GM18907 (cell line): ENCODE measurements at regions not wholly inside any gene's neighbourhood (a gene's known extent, or its start where the extent isn't known, plus 50 kb on each side); places are given as distances from the start of the nearest gene placed in this dataset.
"Not testable (repeated sequence)": the region's sequence is repeated elsewhere in the genome, so short reads cannot be mapped to it uniquely, and the experiment has no call there.

Experiments used
- ATAC-seq: cut with Tn5 transposase; IDR thresholded peaks from one replicate; pipeline ENCODE4 v1.9.1; 2021; ENCODE audit warnings: mild to moderate bottlenecking, moderate library complexity; ENCODE audit not compliant: unreplicated experiment

DNA sequence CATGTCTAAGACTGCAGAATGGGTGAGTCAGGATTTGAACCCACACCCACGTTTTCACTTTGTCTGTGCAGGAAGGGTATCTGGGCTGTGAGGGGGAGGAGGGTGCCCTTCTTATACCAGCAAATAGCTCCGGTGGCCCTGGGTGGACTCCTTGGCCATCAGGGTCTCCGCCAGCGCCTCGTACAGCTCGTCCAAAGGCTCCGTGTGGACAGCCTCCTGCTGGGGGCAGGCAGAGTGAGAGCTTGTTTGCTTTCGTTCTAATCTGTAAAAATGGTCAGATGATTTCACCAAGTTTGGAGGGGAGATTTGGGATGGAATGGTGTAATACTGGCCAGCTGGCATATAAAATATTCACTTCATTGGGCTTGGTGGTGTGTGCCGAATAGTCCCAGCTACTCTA lies 111.7 kb upstream of the CCZ1B start:
- not testable (repeated sequence) for ATAC-seq

DNA sequence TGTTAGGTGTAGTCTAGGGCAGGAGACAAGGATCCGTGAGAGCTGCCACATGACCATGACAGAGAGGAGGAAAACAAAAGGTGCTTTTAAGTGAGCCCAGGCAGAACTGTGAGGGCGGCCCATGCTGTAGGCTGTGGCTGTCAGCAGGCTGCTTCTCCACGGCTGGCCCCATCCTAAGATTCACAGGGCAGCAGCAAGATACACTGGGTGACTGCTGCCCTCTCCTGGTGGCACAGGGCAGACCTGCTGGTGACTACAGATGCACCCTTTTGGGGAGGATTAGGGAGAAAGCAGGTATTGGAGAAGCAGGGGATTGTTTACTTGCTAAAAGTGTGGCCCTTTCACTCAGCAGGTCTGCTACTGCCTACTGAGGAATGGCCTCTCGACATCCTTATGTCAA lies 112.2 kb upstream of the CCZ1B start:
- ATAC-seq = not testable (repeated sequence)

DNA sequence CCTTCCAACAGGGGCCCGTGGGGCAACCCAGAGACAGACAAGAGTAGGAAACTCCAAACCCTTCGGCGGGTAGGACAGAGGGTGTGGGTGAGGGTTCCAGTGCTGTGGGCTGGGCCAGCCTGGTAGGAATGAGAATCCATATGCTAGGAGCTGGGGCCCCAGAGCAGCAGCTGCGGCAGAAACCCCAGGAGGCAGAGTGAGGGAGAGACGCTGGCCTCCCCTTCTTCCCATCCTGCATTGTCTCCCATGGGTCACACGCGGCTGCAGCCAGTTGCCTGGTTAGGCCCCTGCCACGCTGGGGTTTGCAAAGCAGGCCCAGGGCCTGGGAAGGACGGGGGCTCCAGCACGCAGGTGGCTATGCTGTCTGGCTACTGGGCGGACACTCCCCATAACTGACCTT lies 113.1 kb upstream of the CCZ1B start:
- not testable (repeated sequence) for ATAC-seq

DNA sequence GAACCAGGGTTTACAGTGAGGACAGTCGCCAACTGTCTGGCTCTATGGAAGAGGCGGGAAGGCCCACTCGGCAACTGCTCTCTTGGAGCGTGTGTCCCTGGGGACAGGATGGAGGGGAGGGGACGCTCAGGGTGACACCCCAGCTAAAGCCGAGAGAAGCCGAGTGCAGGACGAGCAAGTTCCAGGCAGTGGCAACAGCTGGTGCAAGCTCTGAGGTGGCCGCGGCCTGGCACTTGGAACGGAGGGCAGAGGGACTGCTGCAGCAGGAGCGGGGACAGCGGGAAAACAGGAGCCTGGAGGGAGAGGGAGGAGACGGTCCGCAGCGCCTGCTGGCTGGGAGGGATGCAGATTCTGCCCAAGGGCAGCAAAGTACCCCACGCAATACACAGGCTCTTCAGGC lies 113.8 kb upstream of the CCZ1B start:
- ATAC-seq = not testable (repeated sequence)

DNA sequence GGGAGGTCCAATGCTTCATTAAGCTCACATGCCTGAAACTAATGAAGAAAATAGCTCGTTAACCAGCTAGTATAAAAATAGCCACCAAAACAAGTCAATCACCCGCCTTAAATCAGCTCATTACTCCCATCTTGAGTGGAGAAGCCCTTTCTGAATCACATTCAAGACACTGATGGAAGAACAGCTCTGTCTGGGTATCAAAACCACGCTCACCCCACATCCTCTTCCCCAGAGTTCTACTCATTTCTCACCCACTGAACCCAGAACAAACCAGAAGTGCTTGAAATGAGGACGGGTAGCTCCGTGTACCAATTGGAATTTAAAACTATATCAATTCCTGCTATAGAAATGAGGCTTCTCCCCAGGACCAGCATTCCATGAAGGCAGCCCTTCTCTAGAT lies 120.8 kb upstream of the CCZ1B start:
- not testable (repeated sequence) for ATAC-seq

DNA sequence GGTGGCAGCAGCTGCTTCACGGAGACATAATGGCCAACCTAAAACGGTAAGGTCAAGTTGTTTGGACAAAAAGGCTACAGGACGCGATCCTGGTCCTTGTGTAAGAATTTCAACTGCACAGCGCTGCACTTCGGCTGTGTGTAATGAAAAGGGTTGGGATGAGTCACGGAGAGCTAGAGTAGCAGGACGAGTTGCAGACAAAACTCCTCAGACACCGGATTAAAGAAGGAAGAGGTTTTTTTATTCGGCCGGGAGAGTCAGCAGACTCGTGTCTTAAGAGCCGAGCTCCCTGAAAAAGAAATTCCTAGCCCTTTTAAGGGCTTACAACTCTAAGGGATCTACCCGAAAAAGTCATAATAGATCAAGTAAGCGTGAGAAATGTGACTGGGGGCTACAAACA lies 124.2 kb upstream of the CCZ1B start:
- ATAC-seq = not testable (repeated sequence)

DNA sequence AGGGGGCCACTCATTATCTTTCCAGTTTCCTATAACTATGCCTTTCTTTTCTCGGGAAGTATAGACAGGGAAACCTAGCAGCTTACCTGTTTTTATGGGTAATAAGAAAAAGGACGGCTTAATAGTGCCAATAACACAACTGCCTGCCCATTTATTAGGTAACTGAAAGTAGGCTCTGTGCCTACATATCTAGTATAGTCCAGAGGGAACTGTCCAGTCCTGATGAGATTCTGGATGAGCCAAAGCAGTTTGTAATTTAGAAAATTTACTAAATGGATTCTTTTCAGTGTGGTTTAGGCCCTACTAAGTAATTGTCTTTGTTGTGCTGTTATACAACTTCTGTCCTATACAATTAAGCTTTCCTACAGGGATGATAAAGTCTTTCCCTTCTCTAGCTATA lies 125.5 kb upstream of the CCZ1B start:
- not testable (repeated sequence) for ATAC-seq

DNA sequence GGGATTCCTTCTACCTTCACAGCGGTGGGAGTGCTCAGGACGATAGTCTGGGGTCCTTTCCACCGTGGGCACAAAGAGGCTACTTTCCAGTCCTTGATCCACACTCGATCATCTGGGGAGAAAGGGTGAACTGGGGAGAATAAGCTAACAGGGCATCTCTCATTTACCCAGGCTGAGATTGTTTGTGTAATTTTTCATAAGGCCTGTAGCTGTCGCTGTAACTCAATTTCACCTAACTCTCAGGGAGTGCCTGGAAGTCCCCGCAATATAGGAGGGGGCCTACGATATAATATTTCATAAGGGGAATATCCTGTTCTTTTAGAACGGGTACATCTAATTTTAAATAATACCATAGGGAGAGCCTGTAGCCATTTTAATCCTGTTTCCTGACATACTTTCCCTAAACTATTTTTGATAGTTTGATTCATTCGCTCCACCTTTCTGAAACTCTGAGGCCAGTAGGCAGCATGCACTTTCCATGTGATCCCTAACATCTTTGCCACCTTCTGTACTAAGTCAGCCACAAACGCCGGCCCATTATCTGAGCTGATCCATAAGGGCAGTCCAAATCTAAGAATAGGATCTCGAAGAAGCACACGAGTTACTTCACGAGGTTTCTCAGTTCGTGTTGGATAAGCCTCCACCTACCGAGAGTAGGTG lies 127.2 kb upstream of the CCZ1B start:
- not testable (repeated sequence) for ATAC-seq

DNA sequence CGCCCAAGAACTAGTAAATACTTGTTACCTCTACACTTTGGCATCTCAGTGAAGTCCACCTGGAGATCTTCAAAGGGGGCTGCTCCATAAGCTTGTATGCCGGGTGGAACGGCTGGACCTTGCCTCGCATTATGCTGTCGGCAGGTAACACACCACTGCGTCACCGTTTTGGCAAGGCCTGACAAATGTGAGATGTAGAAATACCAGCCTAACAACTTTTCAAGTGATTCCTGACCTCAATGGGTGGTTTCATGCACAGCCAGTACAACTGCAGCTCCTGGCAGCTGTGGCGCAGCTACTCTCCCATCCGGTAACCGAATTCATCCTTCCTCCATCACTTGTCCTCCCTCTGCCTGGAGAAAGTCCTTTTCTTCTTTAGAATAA lies 127.7 kb upstream of the CCZ1B start:
- not testable (repeated sequence) for ATAC-seq

DNA sequence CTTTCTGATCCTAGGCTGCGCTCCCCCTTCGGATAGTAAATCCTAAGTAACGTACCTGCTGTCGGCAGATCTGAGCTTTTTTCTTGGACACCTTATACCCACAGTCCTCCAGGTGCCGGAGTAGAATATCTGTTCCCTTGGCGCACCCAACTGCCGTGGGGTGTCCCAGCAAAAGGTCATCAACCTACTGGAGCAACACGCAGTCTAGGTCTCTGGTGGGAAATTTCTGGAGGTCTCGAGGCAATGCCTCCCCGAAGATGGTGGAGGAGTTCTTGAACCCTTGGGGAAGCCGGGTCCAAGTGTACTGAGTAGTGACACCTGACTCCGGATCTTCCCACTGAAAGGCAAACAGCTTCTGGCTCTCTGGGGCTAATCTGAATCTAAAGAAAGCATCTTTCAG lies 129.3 kb upstream of the CCZ1B start:
- not testable (repeated sequence) for ATAC-seq

DNA sequence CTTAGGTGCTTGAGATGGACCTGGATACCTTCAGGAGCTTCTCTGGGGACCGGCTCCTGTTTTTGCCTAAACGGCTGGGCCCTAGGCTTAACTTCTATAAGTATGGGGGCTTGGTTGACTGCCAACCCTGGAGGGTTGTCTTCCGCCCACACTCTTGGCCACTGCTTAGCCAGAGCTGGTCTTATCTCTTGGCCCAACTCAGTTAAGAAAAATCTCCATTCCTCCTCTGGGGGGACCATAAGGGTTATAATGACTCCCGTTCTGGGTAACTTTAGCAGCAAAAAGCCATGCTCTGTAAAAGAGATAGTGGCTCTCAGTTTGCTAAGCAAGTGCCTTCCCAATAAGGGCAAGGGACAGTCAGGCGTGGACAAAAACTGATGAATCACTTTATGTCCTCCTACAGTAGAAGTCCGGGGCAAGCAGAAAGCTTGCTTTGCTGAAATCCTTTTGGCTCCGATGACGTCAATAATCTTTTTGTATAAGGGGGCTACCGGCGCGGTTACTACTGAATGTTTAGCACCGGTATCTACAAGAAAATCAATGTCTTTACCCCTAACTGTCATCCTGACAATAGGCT lies 130.0 kb upstream of the CCZ1B start:
- ATAC-seq = not testable (repeated sequence)

DNA sequence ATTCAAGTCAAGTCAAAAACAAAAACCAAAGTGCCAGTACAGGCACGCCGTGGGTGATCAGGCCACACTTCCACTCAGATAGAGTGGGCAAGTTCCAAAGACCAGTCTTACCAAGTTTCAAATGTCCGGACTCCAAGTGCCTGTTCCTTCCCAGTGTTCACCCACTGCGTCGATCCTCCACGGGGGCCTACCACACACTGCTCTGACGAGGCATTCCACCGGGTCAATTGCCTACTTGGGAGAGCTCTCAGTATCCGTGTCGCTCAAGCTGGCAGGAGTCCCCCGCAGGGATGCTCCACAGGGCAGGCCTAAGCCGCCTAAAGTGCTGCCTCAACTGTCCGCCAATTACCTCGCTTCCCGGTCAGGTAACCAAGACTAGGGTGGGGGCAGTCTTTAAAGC lies 132.3 kb upstream of the CCZ1B start:
- ATAC-seq = not testable (repeated sequence)

DNA sequence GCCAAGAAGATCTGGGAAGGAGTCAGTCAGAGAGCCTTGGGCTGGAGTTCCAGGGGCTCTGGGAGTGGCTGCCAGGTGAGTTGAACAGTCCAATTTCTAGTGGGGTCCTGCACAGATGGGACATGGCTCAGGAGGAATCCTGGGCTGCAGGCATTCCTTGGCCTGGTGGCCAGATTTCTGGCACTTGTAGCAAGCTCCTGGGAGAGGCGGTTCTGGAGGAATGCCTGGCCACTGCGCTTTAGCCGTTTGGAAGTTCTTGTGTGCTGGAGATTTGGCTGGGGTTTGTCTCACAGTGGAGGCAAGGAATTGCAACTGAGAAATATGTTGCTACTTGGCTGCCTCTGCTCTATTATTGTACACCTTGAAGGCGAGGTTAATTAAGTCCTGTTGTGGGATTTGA lies 133.9 kb upstream of the CCZ1B start:
- ATAC-seq = not testable (repeated sequence)

DNA sequence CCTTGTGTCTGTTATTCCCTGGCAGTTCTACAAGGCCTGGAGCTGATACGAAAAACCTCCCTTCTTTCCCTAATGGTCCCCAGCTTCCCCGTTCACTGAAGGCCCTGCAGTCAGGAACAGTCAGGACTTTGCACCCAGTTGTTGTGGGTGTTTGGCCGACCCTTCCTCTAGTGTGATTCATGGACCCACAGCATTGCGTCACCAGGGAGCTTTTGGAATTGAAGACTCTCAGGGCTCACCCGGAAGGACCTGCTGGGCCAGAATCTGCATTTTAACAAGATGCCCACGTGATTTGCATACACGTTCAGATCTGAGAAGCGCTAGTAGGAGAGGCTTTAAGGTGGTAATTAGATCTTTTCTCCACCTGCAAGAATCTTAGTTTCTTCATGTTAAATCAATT lies 136.8 kb upstream of the CCZ1B start:
- ATAC-seq = not testable (repeated sequence)

DNA sequence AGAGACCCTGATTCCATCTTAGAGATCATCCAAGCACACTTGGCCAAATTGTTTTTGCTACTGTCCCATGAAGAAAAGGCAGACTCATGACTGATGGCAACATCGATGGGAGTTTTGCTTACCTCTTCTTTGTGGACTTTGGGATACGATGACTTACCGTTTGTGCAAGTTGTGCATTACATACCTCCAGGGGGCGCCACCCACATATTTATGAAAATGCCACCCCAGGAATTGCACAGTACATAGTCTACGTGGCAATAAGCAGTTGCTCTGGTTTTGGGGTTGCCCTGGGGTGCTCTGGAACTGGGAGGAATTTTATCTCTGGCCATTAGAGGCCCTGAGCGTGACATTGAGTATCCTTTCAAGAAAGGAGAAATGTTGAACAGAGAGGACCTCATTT lies 139.0 kb upstream of the CCZ1B start:
- ATAC-seq = not testable (repeated sequence)

DNA sequence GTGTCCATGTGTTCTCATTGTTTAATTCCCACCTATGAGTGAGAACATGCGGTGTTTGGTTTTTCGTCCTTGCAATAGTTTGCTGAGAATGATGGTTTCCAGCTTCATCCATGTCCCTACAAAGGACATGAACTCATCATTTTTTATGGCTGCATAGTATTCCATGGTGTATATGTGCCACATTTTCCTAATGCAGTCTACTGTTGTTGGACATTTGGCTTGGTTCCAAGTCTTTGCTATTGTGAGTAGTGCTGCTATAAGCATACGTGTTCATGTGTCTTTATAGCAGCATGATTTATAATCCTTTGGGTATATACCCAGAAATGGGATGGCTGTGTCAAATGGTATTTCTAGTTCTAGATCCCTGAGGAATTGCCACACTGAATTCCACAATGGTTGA lies 144.1 kb upstream of the CCZ1B start:
- ATAC-seq = not testable (repeated sequence)

DNA sequence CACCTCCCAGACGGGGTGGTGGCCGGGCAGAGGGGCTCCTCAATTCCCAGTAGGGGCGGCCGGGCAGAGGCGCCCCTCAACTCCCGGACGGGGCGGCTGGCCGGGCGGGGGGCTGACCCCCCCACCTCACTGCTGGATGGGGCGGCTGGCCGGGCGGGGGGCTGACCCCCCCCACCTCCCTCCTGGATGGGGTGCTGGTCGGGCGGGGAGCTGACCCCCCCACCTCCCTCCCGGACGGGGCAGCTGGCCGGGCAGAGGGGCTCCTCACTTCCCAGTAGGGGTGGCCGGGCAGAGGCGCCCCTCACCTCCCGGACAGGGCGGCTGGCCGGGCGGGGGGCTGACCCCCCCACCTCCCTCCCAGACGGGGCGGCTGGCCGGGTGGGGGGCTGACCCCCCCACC lies 148.8 kb upstream of the CCZ1B start:
- ATAC-seq = not testable (repeated sequence)

DNA sequence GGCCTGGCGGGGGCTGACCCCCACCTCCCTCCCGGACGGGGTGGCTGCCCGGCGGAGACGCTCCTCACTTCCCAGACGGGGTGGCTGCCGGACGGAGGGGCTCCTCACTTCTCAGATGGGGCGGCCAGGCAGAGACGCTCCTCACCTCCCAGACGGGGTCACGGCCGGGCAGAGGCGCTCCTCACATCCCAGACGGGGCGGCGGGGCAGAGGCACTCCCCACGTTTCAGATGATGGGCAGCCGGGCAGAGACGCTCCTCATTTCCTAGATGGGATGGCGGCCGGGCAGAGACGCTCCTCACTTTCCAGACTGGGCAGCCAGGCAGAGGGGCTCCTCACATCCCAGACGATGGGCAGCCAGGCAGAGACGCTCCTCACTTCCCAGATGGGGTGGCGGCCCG lies 149.3 kb upstream of the CCZ1B start:
- not testable (repeated sequence) for ATAC-seq

DNA sequence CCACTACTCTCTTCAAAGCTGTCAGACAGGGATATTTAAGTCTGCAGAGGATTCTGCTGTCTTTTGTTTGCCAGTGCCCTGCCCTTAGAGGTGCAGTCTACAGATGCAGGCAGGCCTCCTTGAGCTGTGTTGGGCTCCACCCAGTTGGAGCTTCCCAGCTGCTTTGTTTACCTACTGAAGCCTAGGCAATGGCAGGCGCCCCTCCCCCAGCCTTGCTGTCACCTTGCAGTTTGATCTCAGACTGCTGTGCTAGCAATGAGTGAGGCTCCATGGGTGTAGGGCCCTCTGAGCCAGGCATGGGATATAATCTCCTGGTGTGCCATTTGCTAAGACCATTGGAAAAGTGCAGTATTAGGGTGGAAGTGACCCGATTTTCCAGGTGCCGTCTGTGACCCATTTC lies 151.3 kb upstream of the CCZ1B start:
- ATAC-seq = not testable (repeated sequence)

DNA sequence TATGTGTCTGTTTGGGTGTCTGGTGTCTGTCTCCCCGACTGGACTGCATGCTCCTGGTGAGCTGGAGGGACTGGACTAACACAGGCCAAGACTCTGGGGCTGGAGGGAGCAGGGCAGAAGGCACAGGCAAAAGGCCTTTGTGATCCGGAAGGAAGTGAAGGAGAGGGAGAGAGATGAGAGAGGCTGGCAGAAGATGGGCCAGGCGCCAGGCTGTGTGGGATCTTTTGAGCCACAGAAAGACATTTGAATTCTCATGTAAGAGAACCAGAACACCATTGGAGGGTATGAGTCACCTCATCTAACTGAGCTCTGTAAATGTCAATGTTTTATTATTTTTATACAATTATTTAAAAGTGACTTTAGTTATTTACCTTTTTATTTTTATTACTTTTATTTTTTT lies 152.3 kb upstream of the CCZ1B start:
- not testable (repeated sequence) for ATAC-seq

DNA sequence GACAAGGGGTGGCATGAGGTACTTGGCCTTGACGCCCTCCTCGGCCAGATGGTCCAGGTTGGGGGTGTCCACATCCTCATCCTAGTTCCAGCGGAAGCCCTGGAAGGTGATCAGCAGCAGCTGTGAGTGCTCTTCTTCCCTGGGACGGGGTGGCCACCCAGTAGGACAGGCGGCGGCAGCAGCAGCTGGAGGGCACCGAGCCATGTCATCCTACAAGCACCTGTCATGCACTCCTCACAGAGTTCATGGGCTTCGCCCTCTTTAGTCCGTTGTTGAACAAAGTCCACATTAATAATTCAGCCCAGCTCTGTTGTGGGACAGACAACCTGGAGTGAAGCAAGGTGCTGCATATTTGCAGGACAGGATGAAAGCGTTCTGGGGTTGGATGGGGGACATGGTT lies 153.4 kb upstream of the CCZ1B start:
- not testable (repeated sequence) for ATAC-seq

DNA sequence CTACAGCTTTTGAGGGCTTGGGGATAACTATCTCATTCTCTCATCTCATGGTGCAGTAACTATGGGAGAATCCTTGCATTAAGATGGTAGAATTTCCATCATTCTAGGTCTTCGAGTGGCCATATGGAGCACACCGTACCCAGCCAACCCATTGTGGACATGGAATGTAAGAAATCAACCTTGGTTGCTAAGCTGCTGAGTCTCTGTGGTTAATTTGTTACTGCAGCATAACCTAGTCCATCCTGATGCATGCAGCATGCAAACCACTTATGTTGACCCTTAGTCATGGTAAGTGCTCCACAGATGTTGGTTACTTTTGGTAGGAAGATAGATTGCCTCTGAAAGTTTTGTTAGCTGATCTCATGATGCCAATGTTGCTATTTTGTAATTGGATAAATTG lies 156.3 kb upstream of the CCZ1B start:
- ATAC-seq = not testable (repeated sequence)

DNA sequence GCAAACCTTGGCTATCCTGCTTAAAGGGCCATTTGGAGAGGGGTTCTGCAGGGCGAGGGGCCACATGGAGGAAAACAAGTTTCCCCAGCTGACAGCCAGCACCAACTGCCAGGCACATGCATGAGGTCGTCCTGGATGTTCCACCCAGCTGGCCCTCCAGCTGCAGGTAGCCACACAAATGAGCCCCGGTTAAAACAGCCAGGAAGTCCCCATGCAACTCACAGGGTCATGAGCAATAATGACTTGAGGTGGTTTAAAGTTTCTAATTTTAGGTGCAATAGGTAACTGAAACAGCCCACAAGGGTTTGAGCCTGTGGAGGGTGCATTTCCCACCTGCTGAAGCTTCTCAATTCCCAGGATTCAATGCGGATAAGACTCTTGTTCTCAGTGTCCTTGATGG lies 160.8 kb upstream of the CCZ1B start:
- not testable (repeated sequence) for ATAC-seq
